H1 (cell line): ENCODE measurements at regions not wholly inside any gene's neighbourhood (a gene's known extent, or its start where the extent isn't known, plus 50 kb on each side); places are given as distances from the start of the nearest gene placed in this dataset.

ENCODE experiments used
- CTCF ChIA-PET: fragments of 300-600 bp; sonication (Branson Sonifier 250); formaldehyde crosslinking; loops from one replicate; lab custom pipeline; 2021; ENCODE audit not compliant: partially characterized antibody; lab: Charles Lee
- POLR2A ChIA-PET: fragments of 300-600 bp; sonication (Branson Sonifier 250); formaldehyde crosslinking; loops from one replicate; lab custom pipeline; 2021; ENCODE audit warnings: inconsistent platforms; ENCODE audit not compliant: partially characterized antibody; lab: Charles Lee
- DNase-seq, 2 experiments: peaks; one replicate each; pipeline versions ENCODE4 v3.0.0 to v3.0.0-alpha.2; 2010 to 2022; ENCODE audit warnings: low spot score in 2 of 2, low read depth in 1 of 2, mixed read lengths in 1 of 2
- FAIRE-seq: peaks from 2 replicates; lab custom pipeline; 2011; peaks lifted over from hg19 to GRCh38; lab: Jason Lieb, UNC
- H2AFZ ChIP-seq: 2 replicates; pipeline ENCODE4 v1.8.1; 2012; ENCODE audit warnings: low read length, inconsistent platforms
- H2AK5ac ChIP-seq: 2 replicates; pipeline ENCODE4 v1.6.1; 2013; ENCODE audit warnings: low read depth, low read length
- H2BK120ac ChIP-seq: replicated peaks from 2 replicates; pipeline ENCODE3; 2013; ENCODE audit warnings: low read depth, low read length, inconsistent platforms
- H2BK12ac ChIP-seq: 2 replicates; pipeline ENCODE4 v1.6.1; 2013; ENCODE audit warnings: low read depth, low read length
- H2BK15ac ChIP-seq: 2 replicates; pipeline ENCODE4 v1.6.1; 2013; ENCODE audit warnings: low read length
- H2BK20ac ChIP-seq: 2 replicates; pipeline ENCODE4 v1.6.1; 2013; ENCODE audit warnings: low read length
- H2BK5ac ChIP-seq: 2 replicates; pipeline ENCODE4 v1.6.1; 2013; ENCODE audit warnings: low read depth, low read length
- H3K14ac ChIP-seq: 2 replicates; pipeline ENCODE4 v1.6.1; 2013; ENCODE audit warnings: inconsistent platforms; ENCODE audit not compliant: insufficient read length
- H3K18ac ChIP-seq: 2 replicates; pipeline ENCODE4 v1.6.1; 2013; ENCODE audit warnings: low read length; ENCODE audit errors: extremely low read depth
- H3K23ac ChIP-seq: 2 replicates; pipeline ENCODE4 v1.6.1; 2013; ENCODE audit warnings: inconsistent platforms; ENCODE audit not compliant: insufficient read length
- H3K23me2 ChIP-seq: 2 replicates; pipeline ENCODE4 v1.6.1; 2013; ENCODE audit warnings: low read depth, low read length
- H3K27ac ChIP-seq: 2 replicates; pipeline ENCODE4 v1.6.1; 2011; ENCODE audit warnings: low read depth, low read length, inconsistent platforms
- H3K27me3 ChIP-seq, 4 experiments: replicated peaks in 1 of 4; 1 replicate in 1 of 4; 2 replicates in 3 of 4; pipeline versions ENCODE4 v1.6.1 to v1.8.1; 2011 to 2013; ENCODE audit warnings: low read length in 3 of 4, mild to moderate bottlenecking in 3 of 4, inconsistent platforms in 2 of 4, mixed read lengths in 2 of 4, moderate library complexity in 1 of 4; ENCODE audit not compliant: control insufficient read depth in 3 of 4, insufficient read depth in 3 of 4; ENCODE audit errors: extremely low read depth in 1 of 4
- H3K36me3 ChIP-seq, 4 experiments: 2 replicates each; pipeline versions ENCODE4 v1.6.1 to v1.8.1; 2011 to 2013; ENCODE audit warnings: mild to moderate bottlenecking in 4 of 4, low read length in 3 of 4, moderate library complexity in 2 of 4, control low read depth in 1 of 4, inconsistent platforms in 1 of 4; ENCODE audit not compliant: insufficient read depth in 4 of 4, control insufficient read depth in 2 of 4
- H3K4ac ChIP-seq: replicated peaks from 2 replicates; pipeline ENCODE3; 2013; ENCODE audit warnings: low read length, low read depth, mixed read lengths, inconsistent platforms; ENCODE audit not compliant: insufficient read length
- H3K4me1 ChIP-seq, 4 experiments: replicated peaks in 1 of 4; 1 replicate in 1 of 4; 2 replicates in 3 of 4; pipeline versions ENCODE4 v1.6.1 to v1.8.1; 2011 to 2013; ENCODE audit warnings: low read length in 3 of 4, inconsistent platforms in 2 of 4, mixed read lengths in 1 of 4; ENCODE audit not compliant: insufficient read depth in 4 of 4, control insufficient read depth in 3 of 4
- H3K4me2 ChIP-seq, 2 experiments: 2 replicates each; pipeline versions ENCODE4 v1.6.1 to v1.8.1; 2011 to 2013; ENCODE audit warnings: low read depth in 2 of 2, low read length in 2 of 2, control low read depth in 1 of 2, inconsistent platforms in 1 of 2, mild to moderate bottlenecking in 1 of 2; ENCODE audit not compliant: insufficient read depth in 1 of 2
- H3K4me3 ChIP-seq, 4 experiments: fragments of 200-600, 300-600 bp in 1 of 4; sonication (generic), shearing (Covaris generic), sonication (Bioruptor Twin) in 1 of 4; 2 replicates each; pipeline versions ENCODE4 v1.5.1 to v1.8.1; 2011 to 2016; ENCODE audit warnings: low read length in 4 of 4, low read depth in 3 of 4, control low read depth in 2 of 4, inconsistent platforms in 2 of 4, mild to moderate bottlenecking in 2 of 4, mixed read lengths in 1 of 4, moderate library complexity in 1 of 4; ENCODE audit not compliant: insufficient read depth in 2 of 4; ENCODE audit errors: extremely low read depth in 1 of 4
- H3K56ac ChIP-seq: replicated peaks from 2 replicates; pipeline ENCODE3; 2013; ENCODE audit warnings: low read depth, mild to moderate bottlenecking, mixed read lengths, low read length, inconsistent platforms; ENCODE audit not compliant: insufficient read length
- H3K79me1 ChIP-seq: 2 replicates; pipeline ENCODE4 v1.6.1; 2013; ENCODE audit warnings: low read depth, low read length, control low read depth
- H3K79me2 ChIP-seq, 2 experiments: 2 replicates each; pipeline versions ENCODE4 v1.6.1 to v1.8.1; 2012 to 2013; ENCODE audit warnings: low read length in 2 of 2, mild to moderate bottlenecking in 2 of 2, inconsistent platforms in 1 of 2; ENCODE audit not compliant: insufficient read depth in 2 of 2, control insufficient read depth in 1 of 2
- H3K9ac ChIP-seq, 4 experiments: replicated peaks in 1 of 4; 1 replicate in 1 of 4; 2 replicates in 3 of 4; pipeline versions ENCODE4 v1.6.1 to v1.8.1; 2011 to 2013; ENCODE audit warnings: low read depth in 3 of 4, low read length in 3 of 4, control low read depth in 2 of 4, mild to moderate bottlenecking in 2 of 4, moderate library complexity in 2 of 4, inconsistent platforms in 1 of 4; ENCODE audit errors: extremely low read depth in 1 of 4
- H3K9me3 ChIP-seq, 2 experiments: 2 replicates each; pipeline versions ENCODE4 v1.6.1 to v1.8.1; 2012 to 2013; ENCODE audit warnings: mild to moderate bottlenecking in 2 of 2, moderate library complexity in 2 of 2, control low read depth in 1 of 2, inconsistent platforms in 1 of 2, low read depth in 1 of 2, low read length in 1 of 2, mixed read lengths in 1 of 2; ENCODE audit not compliant: insufficient read depth in 2 of 2
- H4K20me1 ChIP-seq, 2 experiments: replicated peaks in 1 of 2; 2 replicates each; pipeline versions ENCODE3 to v1.8.1; 2011 to 2013; ENCODE audit warnings: inconsistent platforms in 2 of 2, low read length in 2 of 2, mild to moderate bottlenecking in 1 of 2; ENCODE audit not compliant: insufficient read depth in 2 of 2, control insufficient read depth in 1 of 2
- H4K5ac ChIP-seq: 2 replicates; pipeline ENCODE4 v1.6.1; 2013; ENCODE audit warnings: low read length, low read depth, mixed read lengths, inconsistent platforms; ENCODE audit not compliant: insufficient read length
- H4K8ac ChIP-seq: 2 replicates; pipeline ENCODE4 v1.8.0; 2013; ENCODE audit warnings: mild to moderate bottlenecking, moderate library complexity, low read length, inconsistent platforms; ENCODE audit not compliant: insufficient read depth; ENCODE audit errors: extremely low read depth
- H4K91ac ChIP-seq: replicated peaks from 2 replicates; pipeline ENCODE3; 2013; ENCODE audit warnings: low read length, mixed read lengths, inconsistent platforms; ENCODE audit not compliant: insufficient read length
- ATF2 ChIP-seq: IDR thresholded peaks from 2 replicates; pipeline ENCODE4 v1.6.1; 2012; ENCODE audit warnings: low read length, inconsistent platforms
- BACH1 ChIP-seq: IDR thresholded peaks from 2 replicates; pipeline ENCODE4 v1.6.1; 2012; ENCODE audit warnings: low read length, improper control_type of control experiment
- CHD2 ChIP-seq: IDR thresholded peaks from 2 replicates; pipeline ENCODE4 v1.6.1; 2012; ENCODE audit warnings: low read length, improper control_type of control experiment
- GABPA ChIP-seq: IDR thresholded peaks from 2 replicates; pipeline ENCODE4 v1.6.1; 2011; ENCODE audit warnings: mild to moderate bottlenecking, low read length, moderate library complexity, borderline replicate concordance; ENCODE audit not compliant: insufficient read depth
- HDAC2 ChIP-seq, 2 experiments: fragments of 300-600 bp in 1 of 2; sonication (generic) in 1 of 2; IDR thresholded peaks; 2 replicates each; pipeline ENCODE4 v1.6.1; 2011 to 2012; ENCODE audit warnings: low read depth in 2 of 2, low read length in 2 of 2, mild to moderate bottlenecking in 2 of 2, moderate library complexity in 2 of 2, borderline replicate concordance in 1 of 2, inconsistent platforms in 1 of 2
- NANOG ChIP-seq: IDR thresholded peaks from 2 replicates; pipeline ENCODE4 v1.6.1; 2011; ENCODE audit warnings: low read length, low read depth, mild to moderate bottlenecking, inconsistent platforms; ENCODE audit not compliant: insufficient read depth, poor library complexity, severe bottlenecking
- SUZ12 ChIP-seq: fragments of 200-600 bp; sonication (generic); IDR thresholded peaks from 2 replicates; pipeline ENCODE4 v1.6.1; 2012; ENCODE audit warnings: mild to moderate bottlenecking, inconsistent platforms, low read length, moderate library complexity, mixed read lengths
- TEAD4 ChIP-seq: IDR thresholded peaks from 2 replicates; pipeline ENCODE4 v1.6.1; 2012; ENCODE audit warnings: low read depth, low read length, inconsistent platforms, mixed read lengths
- WGBS, 2 experiments: shearing (Covaris generic) in 1 of 2; methylation state at CpG; one replicate each; pipeline versions ENCODE4 v1.1.6 to v1.1.7; 2013 to 2015; ENCODE audit warnings: low lambda C conversion rate in 2 of 2, mixed read lengths in 2 of 2, inconsistent platforms in 1 of 2, low coverage in 1 of 2, missing lambda C conversion rate in 1 of 2; ENCODE audit not compliant: insufficient replicate concordance in 2 of 2, insufficient coverage in 1 of 2, insufficient read length in 1 of 2; ENCODE audit errors: extremely low coverage in 1 of 2, missing lambda C conversion rate in 1 of 2; 5-methylcytosine and 5-hydroxymethylcytosine counted together

GRCh38 chr6:11878029-11878428 is 99.4 kb upstream of the ADTRP start:
- TF ChIP-seq SUZ12 (no peak), HDAC2 (IDR thresholded peaks at IDR 0.05; ENCODE audit: borderline replicate concordance in 1 of 2, low read depth in 2 of 2, low read length in 2 of 2) (no peak), ATF2 (no peak), GABPA (no peak), NANOG (no peak), BACH1 (no peak), CHD2 (no peak), TEAD4 (no peak)
- WGBS, 2 experiments = 60% methylated on average over 3 of the region's 3 CpGs; no CpG with 5 or more reads in 1 of the 2 experiments
- H3K4me2 ChIP-seq = no peak overlapping the region

More at GRCh38 chr6:11878029-11878428, 99.4 kb upstream of the ADTRP start:
- H2AK5ac ChIP-seq = no peak overlapping the region
- H3K23me2 ChIP-seq = no peaks in the 10 kb centered on the region
- no peak overlapping the region for H2BK20ac ChIP-seq
- no peaks in the 10 kb centered on the region for H3K79me1 ChIP-seq
- H4K8ac ChIP-seq = no peak overlapping the region
- H4K91ac ChIP-seq = no peak overlapping the region
- no peak overlapping the region for H3K4ac ChIP-seq
- no peak overlapping the region for H2BK12ac ChIP-seq
- no peak overlapping the region for H3K56ac ChIP-seq
- H4K20me1 ChIP-seq = no peaks in the 10 kb centered on the region
- no peaks in the 10 kb centered on the region; a peak in 1 of 7 replicates for H3K27me3 ChIP-seq
- H3K18ac ChIP-seq = no peak overlapping the region
- no peak overlapping the region for H2BK15ac ChIP-seq
- H3K4me1 ChIP-seq = peaks cover 0 to 7% (median 0%) of the 10 kb centered on the region in 4 experiments; a peak in 2 of 7 replicates
- no peaks in the 10 kb centered on the region for H3K79me2 ChIP-seq
- no peak overlapping the region for H3K9ac ChIP-seq
- CTCF ChIA-PET = no interaction called here
- H3K23ac ChIP-seq = no peak overlapping the region
- H3K36me3 ChIP-seq = no peaks in the 10 kb centered on the region
- no peak overlapping the region for H2BK120ac ChIP-seq
- POLR2A ChIA-PET = no interaction called here
- H3K4me3 ChIP-seq = no peak overlapping the region
- H3K27ac ChIP-seq = no peak overlapping the region
- H4K5ac ChIP-seq = no peak overlapping the region
- no peak overlapping the region for H2BK5ac ChIP-seq
- DNase-seq (no peak), FAIRE-seq (peak; percentile 57)
- no peak overlapping the region for H3K14ac ChIP-seq
- peak overlapping the region; percentile 36; the same call in 1 of the 2 replicates for H2AFZ ChIP-seq
- peaks cover 9 to 15% of the 10 kb centered on the region in 2 experiments; a peak in 1 of 4 replicates for H3K9me3 ChIP-seq
